Right atrium auricular region (tissue), 2 donors: ENCODE measurements at regions not wholly inside any gene's neighbourhood (a gene's known extent, or its start where the extent isn't known, plus 50 kb on each side); places are given as distances from the start of the nearest gene placed in this dataset.
"Not testable (repeated sequence)": the region's sequence is repeated elsewhere in the genome, so short reads cannot be mapped to it uniquely, and the experiment has no call there.

Experiments
- DNase-seq: peaks from one replicate; pipeline ENCODE4 v3.0.0-alpha.2; 2019; ENCODE audit warnings: low spot score
- H3K27ac ChIP-seq, 2 donors: fragments of 200-600 bp; sonication (generic); 1 replicate in 1 of 2; 2 replicates in 1 of 2; pipeline ENCODE4 v1.5.1; 2016 to 2019
- H3K27me3 ChIP-seq, 2 donors: fragments of 200-600 bp; sonication (generic); one replicate each; pipeline versions ENCODE4 v1.5.1 to v1.6.0; 2017 to 2019
- H3K36me3 ChIP-seq: fragments of 200-600 bp; sonication (generic); one replicate; pipeline ENCODE4 v1.5.1; 2016
- H3K4me1 ChIP-seq, 2 donors: fragments of 200-600 bp; sonication (generic); one replicate each; pipeline versions ENCODE4 v1.5.1 to v1.6.0; 2017 to 2019
- H3K4me3 ChIP-seq, 2 donors: fragments of 200-600 bp; sonication (generic); 1 replicate in 1 of 2; 2 replicates in 1 of 2; pipeline ENCODE4 v1.5.1; 2017 to 2019; ENCODE audit warnings: mild to moderate bottlenecking in 1 of 2, moderate library complexity in 1 of 2
- H3K9me3 ChIP-seq, 2 donors: fragments of 200-600 bp; sonication (generic); one replicate each; pipeline ENCODE4 v1.5.1; 2019
- CTCF ChIP-seq, 2 donors: fragments of 200-600 bp; sonication (generic); IDR thresholded peaks; one replicate each; pipeline ENCODE4 v1.5.1; 2019; ENCODE audit warnings: antibody characterized with exemption in 2 of 2

- H3K27me3 ChIP-seq, result no peaks in the 10 kb centered on the region
- no peak overlapping the region for H3K4me3 ChIP-seq
- H3K36me3 ChIP-seq, result no peaks in the 10 kb centered on the region
- no peak for TF ChIP-seq CTCF (IDR thresholded peaks at IDR 0.05)
- DNase-seq, result no peak
- H3K9me3 ChIP-seq, result no peaks in the 10 kb centered on the region
- H3K4me1 ChIP-seq, result no peaks in the 10 kb centered on the region
- no peak overlapping the region for H3K27ac ChIP-seq
These were observed 140.6 kb upstream of the PALS2 start for GRCh38 chr7:24432677-24433076.

- no peaks in the 10 kb centered on the region for H3K36me3 ChIP-seq
- no peak for TF ChIP-seq CTCF (IDR thresholded peaks at IDR 0.05)
- DNase-seq, result no peak
- H3K4me1 ChIP-seq, result no peaks in the 10 kb centered on the region
- no peaks in the 10 kb centered on the region for H3K27me3 ChIP-seq
- no peaks in the 10 kb centered on the region for H3K9me3 ChIP-seq
- no peak overlapping the region for H3K27ac ChIP-seq
- no peak overlapping the region for H3K4me3 ChIP-seq
These were observed 138.3 kb upstream of the PALS2 start for GRCh38 chr7:24434972-24435371.

GRCh38 chr7:24436131-24436920 lies 136.9 kb upstream of the PALS2 start:
- no peak for DNase-seq
- no peak for TF ChIP-seq CTCF (IDR thresholded peaks at IDR 0.05)
- Histone ChIP-seq H3K4me1 (no peaks in the 10 kb centered on the region), H3K27ac (no peak overlapping the region), H3K36me3 (no peaks in the 10 kb centered on the region), H3K9me3 (no peaks in the 10 kb centered on the region), H3K4me3 (no peak overlapping the region), H3K27me3 (no peaks in the 10 kb centered on the region)

- no peak for TF ChIP-seq CTCF (IDR thresholded peaks at IDR 0.05)
- no peak overlapping the region for H3K27ac ChIP-seq
- H3K9me3 ChIP-seq, result no peaks in the 10 kb centered on the region
- no peaks in the 10 kb centered on the region for H3K27me3 ChIP-seq
- no peak overlapping the region for H3K4me3 ChIP-seq
- no peaks in the 10 kb centered on the region for H3K36me3 ChIP-seq
- no peak for DNase-seq
- H3K4me1 ChIP-seq, result no peaks in the 10 kb centered on the region
These were observed 135.0 kb upstream of the PALS2 start for GRCh38 chr7:24438232-24438631.

GRCh38 chr7:24439104-24439503 lies 134.1 kb upstream of the PALS2 start:
- DNase-seq, H3K9me3 ChIP-seq, H3K4me1 ChIP-seq, H3K36me3 ChIP-seq, H3K4me3 ChIP-seq, H3K27ac ChIP-seq, H3K27me3 ChIP-seq: not testable (repeated sequence)

GRCh38 chr7:24440892-24441291 lies 132.4 kb upstream of the PALS2 start:
- H3K4me3 ChIP-seq, result no peak overlapping the region
- no peaks in the 10 kb centered on the region for H3K36me3 ChIP-seq
- no peaks in the 10 kb centered on the region for H3K9me3 ChIP-seq
- H3K4me1 ChIP-seq, result no peaks in the 10 kb centered on the region
- no peak for TF ChIP-seq CTCF (IDR thresholded peaks at IDR 0.05)
- no peaks in the 10 kb centered on the region for H3K27me3 ChIP-seq
- no peak for DNase-seq
- no peak overlapping the region for H3K27ac ChIP-seq
